ENCODE measurements at regions not wholly inside any gene's neighbourhood (a gene's known extent, or its start where the extent isn't known, plus 50 kb on each side); places are given as distances from the start of the nearest gene placed in this dataset.

GRCh38 chr9:108683245-108683644 is 172.5 kb downstream of the ACTL7B start:
- H3K36me3 ChIP-seq (replicated peaks in 1 of 2; ENCODE audit: control insufficient read depth in 1 of 2, insufficient read depth in 2 of 2, low read length in 2 of 2) = no peaks in the 10 kb centered on the region

More at GRCh38 chr9:108683245-108683644, 172.5 kb downstream of the ACTL7B start:
- H4K20me1 ChIP-seq (ENCODE audit: insufficient read depth, low read length) = no peaks in the 10 kb centered on the region
- no peak overlapping the region for H3K4me2 ChIP-seq (ENCODE audit: low read depth, low read length)
- H3K9ac ChIP-seq (ENCODE audit: insufficient read depth, low read depth, low read length) = no peak overlapping the region
- H3K27ac ChIP-seq (ENCODE audit: extremely low read length, insufficient read depth, low read length) = no peak overlapping the region
- 20% methylated on average over 5 of the region's 5 CpGs for WGBS (ENCODE audit: low lambda C conversion rate)
- TF ChIP-seq, protein P1, sequence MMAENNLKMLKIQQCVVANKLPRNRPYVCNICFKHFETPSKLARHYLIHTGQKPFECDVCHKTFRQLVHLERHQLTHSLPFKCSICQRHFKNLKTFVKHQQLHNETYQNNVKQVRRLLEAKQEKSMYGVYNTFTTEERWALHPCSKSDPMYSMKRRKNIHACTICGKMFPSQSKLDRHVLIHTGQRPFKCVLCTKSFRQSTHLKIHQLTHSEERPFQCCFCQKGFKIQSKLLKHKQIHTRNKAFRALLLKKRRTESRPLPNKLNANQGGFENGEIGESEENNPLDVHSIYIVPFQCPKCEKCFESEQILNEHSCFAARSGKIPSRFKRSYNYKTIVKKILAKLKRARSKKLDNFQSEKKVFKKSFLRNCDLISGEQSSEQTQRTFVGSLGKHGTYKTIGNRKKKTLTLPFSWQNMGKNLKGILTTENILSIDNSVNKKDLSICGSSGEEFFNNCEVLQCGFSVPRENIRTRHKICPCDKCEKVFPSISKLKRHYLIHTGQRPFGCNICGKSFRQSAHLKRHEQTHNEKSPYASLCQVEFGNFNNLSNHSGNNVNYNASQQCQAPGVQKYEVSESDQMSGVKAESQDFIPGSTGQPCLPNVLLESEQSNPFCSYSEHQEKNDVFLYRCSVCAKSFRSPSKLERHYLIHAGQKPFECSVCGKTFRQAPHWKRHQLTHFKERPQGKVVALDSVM (CRISPR knock-in tag; IDR thresholded peaks at IDR 0.05) = no peak
- TF ChIP-seq, protein P2, sequence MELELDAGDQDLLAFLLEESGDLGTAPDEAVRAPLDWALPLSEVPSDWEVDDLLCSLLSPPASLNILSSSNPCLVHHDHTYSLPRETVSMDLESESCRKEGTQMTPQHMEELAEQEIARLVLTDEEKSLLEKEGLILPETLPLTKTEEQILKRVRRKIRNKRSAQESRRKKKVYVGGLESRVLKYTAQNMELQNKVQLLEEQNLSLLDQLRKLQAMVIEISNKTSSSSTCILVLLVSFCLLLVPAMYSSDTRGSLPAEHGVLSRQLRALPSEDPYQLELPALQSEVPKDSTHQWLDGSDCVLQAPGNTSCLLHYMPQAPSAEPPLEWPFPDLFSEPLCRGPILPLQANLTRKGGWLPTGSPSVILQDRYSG (CRISPR knock-in tag; IDR thresholded peaks at IDR 0.05) = no peak
- TF ChIP-seq ZNF280B (CRISPR knock-in tag; IDR thresholded peaks at IDR 0.05; ENCODE audit: borderline replicate concordance) (no peak), ZNF788 (CRISPR knock-in tag; IDR thresholded peaks at IDR 0.05; ENCODE audit: borderline replicate concordance) (no peak), SATB2 (CRISPR knock-in tag; IDR thresholded peaks at IDR 0.05) (no peak)
- TF ChIP-seq, protein P3, sequence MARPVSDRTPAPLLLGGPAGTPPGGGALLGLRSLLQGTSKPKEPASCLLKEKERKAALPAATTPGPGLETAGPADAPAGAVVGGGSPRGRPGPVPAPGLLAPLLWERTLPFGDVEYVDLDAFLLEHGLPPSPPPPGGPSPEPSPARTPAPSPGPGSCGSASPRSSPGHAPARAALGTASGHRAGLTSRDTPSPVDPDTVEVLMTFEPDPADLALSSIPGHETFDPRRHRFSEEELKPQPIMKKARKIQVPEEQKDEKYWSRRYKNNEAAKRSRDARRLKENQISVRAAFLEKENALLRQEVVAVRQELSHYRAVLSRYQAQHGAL (CRISPR knock-in tag; IDR thresholded peaks at IDR 0.05; ENCODE audit: not compliant biosample characterization) = no peak
- POLR2A ChIA-PET = no interaction called here
- no peaks in the 10 kb centered on the region for H3K79me2 ChIP-seq (ENCODE audit: insufficient read depth, low read length)
- no peak overlapping the region for H3K4me3 ChIP-seq (replicated peaks in 1 of 3; ENCODE audit: insufficient read depth in 1 of 3, low read depth in 2 of 3, low read length in 3 of 3)
- no peak for DNase-seq (ENCODE audit: low spot score)
- no peak for FAIRE-seq
- in situ Hi-C loops (cut with HindIII; ENCODE audit: extremely low pct_ligation_motif_present, low pct_unique_long_range_greater_than_20kb) = no loop called here
- CTCF ChIA-PET (ENCODE audit: low intra/inter-chr PET ratio, low total read pairs) = no interaction called here
- H3K4me1 ChIP-seq (ENCODE audit: insufficient read depth, low read length) = no peaks in the 10 kb centered on the region
- H2AFZ ChIP-seq (ENCODE audit: low read length) = no peak overlapping the region
- intact Hi-C loops (cut with micrococcal nuclease; ENCODE audit: unreplicated experiment) = no loop called here
- ATAC-seq = no peak
- peaks cover 7% of the 10 kb centered on the region for H3K9me3 ChIP-seq (ENCODE audit: low read length)
- peaks cover 0 to 7% of the 10 kb centered on the region in 2 experiments; a peak in 2 of 5 replicates for H3K27me3 ChIP-seq (ENCODE audit: control insufficient read depth in 1 of 2, insufficient read depth in 2 of 2, low read length in 2 of 2)
- no TSS peak for BruUV-seq (replicated peaks)

Data from HepG2 (cell line).